OCI-LY7 (cell line): ENCODE measurements at regions not wholly inside any gene's neighbourhood (a gene's known extent, or its start where the extent isn't known, plus 50 kb on each side); places are given as distances from the start of the nearest gene placed in this dataset.

Experiments
- BruUV-seq: library from RNA; stranded (reverse); fragments of 400-500 nt; replicated peaks from 2 replicates; lab custom pipeline; 2021; lab: Mats Ljungman, UMichigan
- CTCF ChIA-PET: fragments of 300-600 bp; sonication (Branson Sonifier 250); formaldehyde crosslinking; loops from one replicate; lab custom pipeline; 2022; ENCODE audit warnings: antibody characterized with exemption; ENCODE audit not compliant: unreplicated experiment; lab: Charles Lee
- POLR2A ChIA-PET: fragments of 300-600 bp; sonication (Branson Sonifier 250); formaldehyde crosslinking; loops from one replicate; lab custom pipeline; 2022; ENCODE audit warnings: antibody characterized with exemption; lab: Charles Lee
- DNase-seq: peaks from one replicate; pipeline ENCODE4 v3.0.0-alpha.2; 2015; ENCODE audit warnings: low spot score
- H2AFZ ChIP-seq: fragments of 200-600 bp; sonication (generic), shearing (Covaris generic); 2 replicates; pipeline ENCODE4 v1.6.1; 2014; ENCODE audit warnings: mild to moderate bottlenecking, antibody characterized with exemption, low read length, moderate library complexity
- H3K27ac ChIP-seq: fragments of 200-600 bp; sonication (generic); 2 replicates; pipeline ENCODE4 v1.5.1; 2014; ENCODE audit warnings: mixed run types, low read depth, mild to moderate bottlenecking, moderate library complexity, low read length, inconsistent platforms; ENCODE audit not compliant: poor library complexity, severe bottlenecking
- H3K36me3 ChIP-seq: fragments of 200-600 bp; sonication (generic); 2 replicates; pipeline ENCODE4 v1.6.1; 2014; ENCODE audit warnings: mild to moderate bottlenecking, antibody characterized with exemption, low read length, moderate library complexity, mixed read lengths; ENCODE audit not compliant: insufficient read depth
- H3K4me1 ChIP-seq: fragments of 200-600 bp; sonication (generic); 2 replicates; pipeline ENCODE4 v1.5.1; 2014; ENCODE audit warnings: mild to moderate bottlenecking, low read length; ENCODE audit not compliant: insufficient read depth, poor library complexity, severe bottlenecking
- H3K4me2 ChIP-seq: fragments of 200-600 bp; sonication (generic); 2 replicates; pipeline ENCODE4 v1.6.1; 2014; ENCODE audit warnings: mild to moderate bottlenecking, low read length
- H3K4me3 ChIP-seq: fragments of 200-600 bp; sonication (generic); 2 replicates; pipeline ENCODE4 v1.5.1; 2014; ENCODE audit warnings: mild to moderate bottlenecking, low read depth, low read length; ENCODE audit not compliant: poor library complexity, severe bottlenecking
- H3K79me2 ChIP-seq: fragments of 200-600 bp; sonication (generic); 2 replicates; pipeline ENCODE4 v1.6.1; 2016; ENCODE audit warnings: low read depth, mild to moderate bottlenecking, low read length, moderate library complexity, mixed read lengths; ENCODE audit not compliant: insufficient read depth
- H3K9me2 ChIP-seq: fragments of 200-600 bp; sonication (generic); 2 replicates; pipeline ENCODE4 v1.6.1; 2016; ENCODE audit warnings: mild to moderate bottlenecking, low read length, mixed read lengths; ENCODE audit not compliant: insufficient read depth
- H3K9me3 ChIP-seq: fragments of 200-600 bp; sonication (generic); 2 replicates; pipeline ENCODE4 v1.6.1; 2014; ENCODE audit warnings: mild to moderate bottlenecking, mixed run types, low read length, mixed read lengths
- H4K20me1 ChIP-seq: fragments of 200-600 bp; sonication (generic); 2 replicates; pipeline ENCODE4 v1.6.1; 2014; ENCODE audit warnings: mild to moderate bottlenecking, antibody characterized with exemption, low read length, moderate library complexity, mixed read lengths; ENCODE audit not compliant: insufficient read depth
- CTCF ChIP-seq: fragments of 200-600 bp; sonication (generic); conservative IDR thresholded peaks from 2 replicates; pipeline ENCODE4 v1.5.1; 2014; ENCODE audit warnings: mild to moderate bottlenecking, antibody characterized with exemption, low read length, moderate library complexity, mixed read lengths
- EZH2phosphoT487 ChIP-seq: fragments of 200-600 bp; sonication (generic); IDR thresholded peaks from 2 replicates; pipeline ENCODE4 v1.6.1; 2018; ENCODE audit warnings: low read depth, borderline replicate concordance, mild to moderate bottlenecking, mixed run types, antibody characterized with exemption, low read length, moderate library complexity, mixed read lengths
- intact Hi-C: fragments of 100-400 bp; cut with micrococcal nuclease; formaldehyde crosslinking; loops from one replicate; pipeline ENCODE4 v1.10.0; 2022; ENCODE audit not compliant: unreplicated experiment

DNA sequence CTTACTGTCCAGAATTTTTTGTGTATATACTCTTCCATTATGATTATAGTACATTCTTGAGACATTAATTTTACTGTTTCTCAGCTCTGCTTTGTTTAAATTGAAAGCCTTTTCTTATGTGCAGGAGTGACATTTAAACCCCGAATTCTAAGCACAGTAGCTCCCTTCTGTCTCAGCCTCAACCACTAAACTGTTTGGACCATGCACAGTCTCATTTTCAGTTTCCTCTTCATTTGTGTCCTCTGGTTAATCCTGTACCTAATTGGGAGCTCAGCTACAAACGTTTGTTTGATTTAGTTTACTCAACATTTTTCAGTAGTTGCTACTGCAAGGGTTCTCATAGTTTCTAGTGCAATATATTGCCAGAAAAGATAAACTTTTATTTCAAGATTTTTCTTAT is 206.3 kb downstream of the SLITRK5 start:
- H3K79me2 ChIP-seq, result no peaks in the 10 kb centered on the region
- no peak overlapping the region for H3K4me2 ChIP-seq
- H3K9me3 ChIP-seq, result no peaks in the 10 kb centered on the region
- no peak overlapping the region for H3K4me3 ChIP-seq
- H3K9me2 ChIP-seq, result no peaks in the 10 kb centered on the region
- H4K20me1 ChIP-seq, result no peaks in the 10 kb centered on the region
- POLR2A ChIA-PET, result interaction anchor here (0.5 to 1.0 kb wide), 2 partner anchors 10 to 26 kb away, joined by 3 to 6 read pairs; no protein-coding TSS in a partner anchor
- TF ChIP-seq CTCF, result no peak
- TF ChIP-seq EZH2phosphoT487, result no peak
- H2AFZ ChIP-seq, result no peak overlapping the region
- intact Hi-C loops, result no loop called here
- no peak overlapping the region for H3K27ac ChIP-seq
- CTCF ChIA-PET, result no interaction called here
- DNase-seq, result no peak
- BruUV-seq, result no TSS peak
- no peaks in the 10 kb centered on the region for H3K36me3 ChIP-seq
- no peaks in the 10 kb centered on the region for H3K4me1 ChIP-seq

DNA sequence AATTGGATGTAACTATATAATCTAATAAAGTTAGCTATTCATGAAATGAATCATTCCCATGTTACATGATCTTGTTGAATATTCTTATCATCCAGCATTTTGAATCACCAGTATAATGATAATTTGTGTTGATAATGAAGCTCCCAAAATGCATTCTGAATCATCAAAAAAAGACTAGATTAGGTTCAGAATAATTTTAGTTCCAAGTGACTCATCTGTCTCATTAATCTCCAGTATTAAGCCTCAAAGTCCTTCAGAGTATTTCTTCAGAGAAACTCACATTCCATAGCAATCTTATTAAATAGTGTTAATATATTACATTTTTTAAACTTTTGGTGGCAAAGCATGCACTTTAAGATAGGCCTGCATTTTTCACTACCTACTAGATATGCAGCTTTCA is 207.5 kb downstream of the SLITRK5 start:
- Histone ChIP-seq H3K4me1 (no peaks in the 10 kb centered on the region), H3K27ac (no peak overlapping the region), H3K36me3 (no peaks in the 10 kb centered on the region), H3K79me2 (no peaks in the 10 kb centered on the region), H4K20me1 (no peaks in the 10 kb centered on the region), H3K4me3 (no peak overlapping the region), H3K4me2 (no peak overlapping the region), H3K9me2 (no peaks in the 10 kb centered on the region), H3K9me3 (no peaks in the 10 kb centered on the region), H2AFZ (no peak overlapping the region)
- ChIA-PET CTCF (no interaction called here), POLR2A (interaction anchor here (0.6 to 1.0 kb wide), 2 partner anchors 27 to 200 kb away, joined by 3 to 7 read pairs; no protein-coding TSS in a partner anchor)
- TF ChIP-seq EZH2phosphoT487 (no peak), CTCF (no peak)
- no peak for DNase-seq
- BruUV-seq, result no TSS peak
- intact Hi-C loops, result no loop called here

GRCh38 chr13:87884884-87885283 is 213.7 kb downstream of the SLITRK5 start:
- H2AFZ ChIP-seq, result no peak overlapping the region
- no peaks in the 10 kb centered on the region for H3K9me2 ChIP-seq
- no peak overlapping the region for H3K4me2 ChIP-seq
- ChIA-PET CTCF (no interaction called here), POLR2A (no interaction called here)
- H3K36me3 ChIP-seq, result no peaks in the 10 kb centered on the region
- BruUV-seq, result no TSS peak
- H3K4me1 ChIP-seq, result no peaks in the 10 kb centered on the region
- DNase-seq, result no peak
- no peak overlapping the region for H3K27ac ChIP-seq
- H3K4me3 ChIP-seq, result no peak overlapping the region
- TF ChIP-seq EZH2phosphoT487 (no peak), CTCF (no peak)
- H3K79me2 ChIP-seq, result no peaks in the 10 kb centered on the region
- no peaks in the 10 kb centered on the region for H4K20me1 ChIP-seq
- intact Hi-C loops, result no loop called here
- no peaks in the 10 kb centered on the region for H3K9me3 ChIP-seq
